A549 (cell line): ENCODE measurements at regions not wholly inside any gene's neighbourhood (a gene's known extent, or its start where the extent isn't known, plus 50 kb on each side); places are given as distances from the start of the nearest gene placed in this dataset.

Source experiments
- EP300 ChIP-seq, 2 experiments: fragments of >200 bp; sonication (Bioruptor Twin); formaldehyde crosslinking; IDR thresholded peaks; 2 replicates in 1 of 2; 3 replicates in 1 of 2; pipeline ENCODE4 v1.6.1; 2016 to 2017
- FOSL2 ChIP-seq, 2 experiments: fragments of 450-650 bp in 1 of 2; fragments of >200 bp in 1 of 2; sonication (Bioruptor Twin) in 1 of 2; formaldehyde crosslinking; IDR thresholded peaks; 2 replicates each; pipeline versions ENCODE4 v1.5.0 to v1.6.1; 2016 to 2020; ENCODE audit warnings: mild to moderate bottlenecking in 1 of 2, moderate library complexity in 1 of 2
- JUNB ChIP-seq: fragments of >200 bp; sonication (Bioruptor Twin); formaldehyde crosslinking; IDR thresholded peaks from 2 replicates; pipeline ENCODE4 v1.6.1; 2016
- KDM5A ChIP-seq: fragments of 200-600 bp; sonication (generic); IDR thresholded peaks from 2 replicates; pipeline ENCODE4 v1.6.1; 2016; ENCODE audit warnings: antibody characterized with exemption, mild to moderate bottlenecking
- NFE2L2 ChIP-seq: fragments of 150-350 bp; conservative IDR thresholded peaks from 2 replicates; pipeline ENCODE4 v1.6.1; 2014; ENCODE audit warnings: low read length
- PHF8 ChIP-seq: fragments of 200-600 bp; sonication (generic); IDR thresholded peaks from 2 replicates; pipeline ENCODE4 v1.6.1; 2016; ENCODE audit warnings: low read depth, mild to moderate bottlenecking, antibody characterized with exemption, moderate library complexity, borderline replicate concordance
- POLR2A ChIP-seq: IDR thresholded peaks from 2 replicates; pipeline ENCODE4 v1.6.1; 2012; ENCODE audit warnings: mild to moderate bottlenecking, low read length
- RAD21 ChIP-seq, 2 experiments: fragments of >200 bp in 1 of 2; sonication (Bioruptor Twin) in 1 of 2; formaldehyde crosslinking in 1 of 2; IDR thresholded peaks in 1 of 2; conservative IDR thresholded peaks in 1 of 2; 2 replicates in 1 of 2; 3 replicates in 1 of 2; pipeline ENCODE4 v1.6.1; 2012 to 2018; ENCODE audit warnings: inconsistent platforms in 1 of 2
- TF ChIP-seq, protein P1 (sequence below): fragments of >200 bp; sonication (Bioruptor Twin); formaldehyde crosslinking; IDR thresholded peaks from 3 replicates; pipeline ENCODE4 v1.5.1; 2016
- TF ChIP-seq, protein P2 (sequence below): fragments of 150-350 bp; IDR thresholded peaks from 2 replicates; pipeline ENCODE4 v1.6.1; 2014; ENCODE audit warnings: low read depth, mild to moderate bottlenecking, low read length
- TF ChIP-seq, protein P3 (sequence below): fragments of >200 bp; sonication (Bioruptor Twin); formaldehyde crosslinking; IDR thresholded peaks from 2 replicates; pipeline ENCODE4 v1.6.1; 2016

DNA sequence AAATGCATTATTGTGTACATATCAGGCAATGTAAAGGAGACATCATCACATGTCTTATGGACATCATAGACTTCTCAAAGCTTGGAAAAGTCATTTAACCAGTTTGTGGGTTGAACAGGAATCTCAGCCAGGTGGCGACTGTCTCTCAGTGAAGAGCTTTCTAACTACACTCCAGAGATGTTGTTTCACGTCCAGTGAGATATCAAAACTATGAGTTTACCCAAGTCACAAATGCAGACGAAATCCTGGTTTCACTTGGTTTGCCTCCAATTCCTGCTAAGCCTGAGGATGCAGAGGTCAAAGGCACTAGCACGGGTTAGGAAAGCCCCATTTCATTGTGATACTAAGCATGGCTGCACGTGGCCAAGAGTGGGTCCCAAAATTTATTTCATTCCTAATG lies 384.5 kb upstream of the MEIS1 start:
- TF ChIP-seq, protein P1, sequence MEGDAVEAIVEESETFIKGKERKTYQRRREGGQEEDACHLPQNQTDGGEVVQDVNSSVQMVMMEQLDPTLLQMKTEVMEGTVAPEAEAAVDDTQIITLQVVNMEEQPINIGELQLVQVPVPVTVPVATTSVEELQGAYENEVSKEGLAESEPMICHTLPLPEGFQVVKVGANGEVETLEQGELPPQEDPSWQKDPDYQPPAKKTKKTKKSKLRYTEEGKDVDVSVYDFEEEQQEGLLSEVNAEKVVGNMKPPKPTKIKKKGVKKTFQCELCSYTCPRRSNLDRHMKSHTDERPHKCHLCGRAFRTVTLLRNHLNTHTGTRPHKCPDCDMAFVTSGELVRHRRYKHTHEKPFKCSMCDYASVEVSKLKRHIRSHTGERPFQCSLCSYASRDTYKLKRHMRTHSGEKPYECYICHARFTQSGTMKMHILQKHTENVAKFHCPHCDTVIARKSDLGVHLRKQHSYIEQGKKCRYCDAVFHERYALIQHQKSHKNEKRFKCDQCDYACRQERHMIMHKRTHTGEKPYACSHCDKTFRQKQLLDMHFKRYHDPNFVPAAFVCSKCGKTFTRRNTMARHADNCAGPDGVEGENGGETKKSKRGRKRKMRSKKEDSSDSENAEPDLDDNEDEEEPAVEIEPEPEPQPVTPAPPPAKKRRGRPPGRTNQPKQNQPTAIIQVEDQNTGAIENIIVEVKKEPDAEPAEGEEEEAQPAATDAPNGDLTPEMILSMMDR: no peak
- TF ChIP-seq, protein P2, sequence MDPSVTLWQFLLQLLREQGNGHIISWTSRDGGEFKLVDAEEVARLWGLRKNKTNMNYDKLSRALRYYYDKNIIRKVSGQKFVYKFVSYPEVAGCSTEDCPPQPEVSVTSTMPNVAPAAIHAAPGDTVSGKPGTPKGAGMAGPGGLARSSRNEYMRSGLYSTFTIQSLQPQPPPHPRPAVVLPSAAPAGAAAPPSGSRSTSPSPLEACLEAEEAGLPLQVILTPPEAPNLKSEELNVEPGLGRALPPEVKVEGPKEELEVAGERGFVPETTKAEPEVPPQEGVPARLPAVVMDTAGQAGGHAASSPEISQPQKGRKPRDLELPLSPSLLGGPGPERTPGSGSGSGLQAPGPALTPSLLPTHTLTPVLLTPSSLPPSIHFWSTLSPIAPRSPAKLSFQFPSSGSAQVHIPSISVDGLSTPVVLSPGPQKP: no peak
- TF ChIP-seq POLR2A: no peak
- TF ChIP-seq RAD21 (conservative IDR thresholded peaks at IDR 0.05 in 1 of 2, IDR thresholded peaks at IDR 0.05 in 1 of 2): no peak
- no peak for TF ChIP-seq FOSL2 (IDR thresholded peaks at IDR 0.05)
- TF ChIP-seq FOSL2 (CRISPR knock-in tag; IDR thresholded peaks at IDR 0.05): no peak
- TF ChIP-seq, protein P3, sequence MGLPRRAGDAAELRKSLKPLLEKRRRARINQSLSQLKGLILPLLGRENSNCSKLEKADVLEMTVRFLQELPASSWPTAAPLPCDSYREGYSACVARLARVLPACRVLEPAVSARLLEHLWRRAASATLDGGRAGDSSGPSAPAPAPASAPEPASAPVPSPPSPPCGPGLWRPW: no peak
- no peak for TF ChIP-seq JUNB
- TF ChIP-seq EP300 (IDR thresholded peaks at IDR 0.05): no peak
- TF ChIP-seq KDM5A: no peak
- TF ChIP-seq PHF8: no peak
- no peak for TF ChIP-seq NFE2L2
